ENCODE measurements at regions not wholly inside any gene's neighbourhood (a gene's known extent, or its start where the extent isn't known, plus 50 kb on each side); places are given as distances from the start of the nearest gene placed in this dataset.

DNA sequence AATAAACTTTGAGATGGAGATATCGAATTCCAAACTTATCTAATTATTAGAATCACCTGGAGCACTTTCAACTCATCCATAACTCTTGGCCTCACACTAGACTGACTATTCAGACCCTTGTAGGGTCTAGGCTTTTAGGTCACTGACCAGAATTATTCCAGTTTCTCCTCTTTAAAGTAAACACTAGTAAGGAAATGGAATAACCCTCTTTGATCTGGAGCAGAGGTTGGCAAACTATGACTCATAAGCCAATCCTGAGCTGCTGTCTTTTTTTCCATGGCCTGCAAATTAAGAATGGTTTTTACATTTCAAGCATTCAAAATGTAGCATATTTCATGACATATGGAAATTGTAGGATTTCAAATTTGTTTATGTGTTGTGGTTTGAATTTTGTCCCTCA, 1601.9 kb downstream of the REEP3 start:
- POLR2A ChIA-PET (ENCODE audit: low non-redundant PET): no interaction called here
- CTCF ChIA-PET: no interaction called here
- H3K27ac ChIP-seq: no peak overlapping the region
- no peak for DNase-seq (ENCODE audit: low spot score)
- TF ChIP-seq CTCF (conservative IDR thresholded peaks at IDR 0.05; ENCODE audit: low read depth): no peak

DNA sequence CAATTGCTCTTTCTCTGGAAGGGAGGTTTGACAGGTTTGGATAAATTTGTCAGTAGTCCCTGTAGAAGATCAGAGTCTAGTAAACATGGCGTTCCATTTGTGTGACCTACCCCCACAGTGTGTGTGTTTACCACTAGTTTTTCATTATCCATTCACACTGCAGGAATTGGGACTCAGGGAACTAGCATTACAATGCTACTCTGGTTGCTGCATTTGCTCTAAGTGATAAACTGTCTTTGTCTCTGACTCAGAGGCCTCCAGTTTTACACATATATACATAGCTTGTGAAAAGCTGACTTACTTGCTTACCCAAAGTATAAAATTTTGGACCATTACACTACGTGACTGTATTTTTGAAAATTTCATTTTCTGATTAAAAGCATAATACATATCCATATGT, 1604.0 kb downstream of the REEP3 start:
- POLR2A ChIA-PET (ENCODE audit: low non-redundant PET): no interaction called here
- CTCF ChIA-PET: no interaction called here
- TF ChIP-seq CTCF (conservative IDR thresholded peaks at IDR 0.05; ENCODE audit: low read depth): no peak
- H3K27ac ChIP-seq: no peak overlapping the region
- no peak for DNase-seq (ENCODE audit: low spot score)

DNA sequence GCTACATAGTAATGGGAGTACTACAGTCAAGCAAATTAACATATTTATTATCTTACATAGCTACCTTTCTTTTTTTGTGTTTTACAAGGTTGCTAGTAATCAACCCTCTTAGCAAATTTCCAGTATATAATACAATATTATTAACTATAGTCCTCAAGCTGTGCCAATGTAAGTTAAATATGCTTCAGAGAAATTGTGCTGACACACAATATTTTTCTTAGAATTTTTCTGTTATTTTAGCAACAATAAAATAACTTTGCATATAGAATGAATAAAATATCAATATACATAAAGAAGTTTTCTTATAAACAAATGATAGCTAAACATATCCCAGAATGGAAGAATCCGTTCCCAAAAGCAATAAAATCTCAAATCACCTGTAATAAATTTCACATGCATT, 1605.1 kb downstream of the REEP3 start:
- ChIA-PET CTCF (interaction anchor here (1.0 kb wide), 1 partner anchor 17 kb away, joined by 4 read pairs; no protein-coding TSS in a partner anchor), POLR2A (ENCODE audit: low non-redundant PET) (no interaction called here)
- no peak for TF ChIP-seq CTCF (conservative IDR thresholded peaks at IDR 0.05; ENCODE audit: low read depth)
- DNase-seq (ENCODE audit: low spot score): no peak
- no peak overlapping the region for H3K27ac ChIP-seq

DNA sequence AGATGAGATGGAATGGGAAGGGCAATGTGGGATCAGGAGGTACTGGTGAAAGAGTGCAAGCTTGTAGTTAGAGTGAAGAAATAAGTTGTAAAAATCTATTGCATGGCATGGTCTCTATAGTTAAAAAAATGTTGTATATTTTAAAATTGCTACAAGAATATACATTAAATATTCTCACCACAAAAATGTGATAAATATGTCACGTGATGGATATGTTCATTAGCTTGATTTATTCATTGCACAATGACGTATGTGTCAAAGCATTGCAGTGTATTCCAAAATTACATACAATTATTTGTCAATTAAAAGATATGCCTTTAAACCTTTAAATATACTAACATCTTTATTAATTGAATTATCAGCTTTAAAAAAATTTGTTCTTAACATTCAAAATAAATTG, 1607.1 kb downstream of the REEP3 start:
- no peak for DNase-seq (ENCODE audit: low spot score)
- H3K27ac ChIP-seq: no peak overlapping the region
- TF ChIP-seq CTCF (conservative IDR thresholded peaks at IDR 0.05; ENCODE audit: low read depth): no peak
- CTCF ChIA-PET: interaction anchor here (0.6 kb wide), 1 partner anchor 100 kb away, joined by 4 read pairs; no protein-coding TSS in a partner anchor
- POLR2A ChIA-PET (ENCODE audit: low non-redundant PET): no interaction called here

- DNase-seq (ENCODE audit: low spot score): no peak
- TF ChIP-seq CTCF (conservative IDR thresholded peaks at IDR 0.05; ENCODE audit: low read depth): no peak
- POLR2A ChIA-PET (ENCODE audit: low non-redundant PET): no interaction called here
- CTCF ChIA-PET: interaction anchor here (0.6 kb wide), 1 partner anchor 427 kb away, joined by 3 read pairs; no protein-coding TSS in a partner anchor
- no peak overlapping the region for H3K27ac ChIP-seq
Measured at GRCh38 chr10:65130162-65130758, 1609.1 kb downstream of the REEP3 start.

GRCh38 chr10:65133652-65134051, 1612.5 kb downstream of the REEP3 start:
- ChIA-PET CTCF (interaction anchor here (0.6 kb wide), 1 partner anchor 18 kb away, joined by 3 read pairs; no protein-coding TSS in a partner anchor), POLR2A (ENCODE audit: low non-redundant PET) (no interaction called here)
- TF ChIP-seq CTCF (conservative IDR thresholded peaks at IDR 0.05; ENCODE audit: low read depth): no peak
- H3K27ac ChIP-seq: no peak overlapping the region
- no peak for DNase-seq (ENCODE audit: low spot score)

Data from RWPE1 (cell line).